ENCODE measurements at regions not wholly inside any gene's neighbourhood (a gene's known extent, or its start where the extent isn't known, plus 50 kb on each side); places are given as distances from the start of the nearest gene placed in this dataset.

GRCh38 chr10:3016016-3016415, 51.3 kb upstream of the PFKP start:
- DNase-seq (ENCODE audit: low read depth, low spot score) = no peak

- no peak for DNase-seq (ENCODE audit: low read depth, low spot score)
Measured at GRCh38 chr10:3014968-3015367, 52.4 kb upstream of the PFKP start.

GRCh38 chr10:3012223-3012622, 55.1 kb upstream of the PFKP start:
- no peak for DNase-seq (ENCODE audit: low read depth, low spot score)

DNA sequence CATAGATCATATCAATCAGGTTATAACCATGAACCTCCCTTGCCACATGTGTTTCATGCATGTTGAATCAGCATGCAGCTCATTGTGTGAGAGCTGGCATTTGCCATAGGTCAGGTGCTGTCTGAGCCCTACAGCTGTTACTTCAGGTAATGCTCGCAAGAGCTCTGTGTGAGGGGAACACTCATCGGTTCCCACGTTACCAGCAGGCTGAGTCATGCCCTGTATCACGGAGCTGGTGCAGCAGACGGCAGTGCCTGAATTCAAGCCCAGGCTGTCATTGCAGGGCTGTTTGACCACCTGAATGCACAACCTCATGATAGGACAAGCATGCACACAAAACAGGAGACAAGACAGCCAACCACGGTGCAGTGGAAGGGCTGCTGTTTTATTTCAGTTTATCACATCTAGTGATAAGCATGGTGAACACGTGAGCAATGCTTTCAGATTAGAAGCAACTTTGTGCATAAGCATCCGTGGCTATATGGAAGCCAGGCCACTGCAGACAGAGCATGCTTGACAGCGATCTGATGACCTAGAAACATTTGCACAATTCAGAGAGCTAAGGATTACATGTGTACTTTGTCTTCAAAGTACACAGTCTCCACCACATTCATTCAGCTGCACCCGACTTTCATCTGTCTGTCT, 56.4 kb upstream of the PFKP start:
- DNase-seq (ENCODE audit: low read depth, low spot score) = no peak

DNA sequence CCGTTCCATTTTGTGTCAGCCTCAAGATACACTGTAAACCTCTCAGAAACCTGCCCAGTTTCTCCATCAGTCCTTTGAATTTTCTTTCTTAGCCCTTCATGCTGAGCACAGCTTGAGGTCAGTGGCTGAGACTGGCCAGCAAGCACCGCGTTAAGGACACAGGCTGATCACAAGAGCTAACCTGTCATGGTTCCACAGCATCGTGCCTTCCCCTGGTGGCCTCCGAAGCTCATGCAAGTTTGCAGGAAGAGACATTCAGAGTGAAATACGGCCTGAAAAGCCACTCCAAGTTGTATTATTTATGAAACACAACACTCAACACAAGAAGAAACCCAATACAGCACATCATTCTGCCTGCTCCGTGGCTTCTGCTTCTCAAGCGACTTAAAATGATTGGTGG, 57.0 kb upstream of the PFKP start:
- no peak for DNase-seq (ENCODE audit: low read depth, low spot score)

- DNase-seq (ENCODE audit: low read depth, low spot score) = no peak
Measured at GRCh38 chr10:3009341-3009740, 58.0 kb upstream of the PFKP start.

GRCh38 chr10:3008518-3009195, 58.7 kb upstream of the PFKP start:
- no peak for DNase-seq (ENCODE audit: low read depth, low spot score)

GRCh38 chr10:3006607-3007006, 60.7 kb upstream of the PFKP start:
- DNase-seq (ENCODE audit: low read depth, low spot score) = no peak

DNA sequence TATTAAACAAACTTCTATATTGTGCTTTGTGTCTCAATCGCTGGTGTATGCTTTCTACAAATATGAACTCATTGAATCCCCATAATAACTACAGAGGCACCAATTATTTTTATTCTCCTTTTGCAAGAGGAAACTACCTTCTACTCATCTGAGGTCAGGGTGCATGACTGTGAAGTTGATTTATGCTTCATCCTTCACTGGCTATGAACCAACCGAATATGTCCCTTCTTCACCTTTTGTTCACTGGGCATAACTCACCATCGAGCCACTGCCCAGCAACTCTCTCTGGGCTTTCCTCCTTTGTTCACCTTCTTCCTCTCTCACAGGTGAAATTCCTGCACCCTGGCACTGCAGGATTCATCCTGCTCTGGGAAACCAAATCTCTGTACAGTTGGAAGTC, 61.3 kb upstream of the PFKP start:
- no peak for DNase-seq (ENCODE audit: low read depth, low spot score)

- DNase-seq (ENCODE audit: low read depth, low spot score) = no peak
Measured at GRCh38 chr10:3002304-3002703, 65.0 kb upstream of the PFKP start.

GRCh38 chr10:3000048-3000447, 67.3 kb upstream of the PFKP start:
- no peak for DNase-seq (ENCODE audit: low read depth, low spot score)

DNA sequence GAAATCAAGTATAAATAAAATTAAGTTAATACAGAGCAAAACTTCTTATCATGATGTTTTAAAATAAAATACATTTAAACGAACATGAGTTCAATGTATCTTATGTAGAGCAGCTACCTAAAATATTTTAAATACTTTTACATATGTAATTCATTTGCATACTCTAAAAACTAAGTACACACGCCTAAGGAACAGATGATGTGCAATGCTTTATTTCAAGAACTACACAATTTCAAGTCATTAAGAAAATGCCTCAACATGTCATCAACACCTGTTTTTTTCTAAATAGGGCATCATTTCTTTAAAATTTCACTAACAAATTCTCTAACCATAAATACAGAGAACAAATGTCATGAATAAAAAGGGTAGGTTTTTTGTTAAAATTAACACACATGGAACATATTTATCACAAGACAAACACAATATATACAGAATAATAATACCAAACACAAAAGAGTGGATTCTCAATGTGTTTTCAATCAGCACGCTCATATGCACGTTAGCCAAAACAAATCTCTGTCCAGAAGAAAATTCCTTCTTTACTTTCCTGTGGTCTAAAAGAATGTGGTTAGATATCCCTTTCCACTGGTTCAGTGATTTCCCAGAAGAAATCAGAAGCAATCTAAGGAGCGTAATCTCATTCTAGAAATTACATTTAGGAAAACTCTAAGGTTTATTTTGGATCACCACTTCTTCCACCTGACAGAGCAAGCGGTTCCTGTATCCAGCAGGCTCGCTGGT, 73.0 kb upstream of the PFKP start:
- DNase-seq (ENCODE audit: low read depth, low spot score) = no peak

DNA sequence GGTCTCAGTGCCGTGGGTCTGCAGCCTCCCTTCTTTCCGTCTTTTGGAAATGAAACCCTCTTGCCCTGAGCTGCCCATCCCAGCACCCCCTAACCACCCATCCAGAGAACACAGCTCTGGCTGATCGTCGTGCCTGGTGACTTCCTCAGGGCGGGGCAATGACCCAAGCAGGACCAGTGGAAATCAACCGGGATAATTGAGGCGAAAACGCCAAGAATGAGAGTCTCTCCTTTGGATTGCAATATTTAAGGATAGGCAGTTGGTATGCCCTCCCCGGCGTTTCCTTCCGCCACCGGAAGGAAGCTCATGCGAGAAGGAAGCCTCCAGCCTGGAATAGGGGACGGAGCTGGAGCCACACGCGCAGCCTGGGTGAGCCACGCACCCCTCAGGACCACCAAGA, 73.7 kb upstream of the PFKP start:
- no peak for DNase-seq (ENCODE audit: low read depth, low spot score)

- DNase-seq (ENCODE audit: low read depth, low spot score) = no peak
Measured at GRCh38 chr10:2992401-2993198, 74.7 kb upstream of the PFKP start.

DNA sequence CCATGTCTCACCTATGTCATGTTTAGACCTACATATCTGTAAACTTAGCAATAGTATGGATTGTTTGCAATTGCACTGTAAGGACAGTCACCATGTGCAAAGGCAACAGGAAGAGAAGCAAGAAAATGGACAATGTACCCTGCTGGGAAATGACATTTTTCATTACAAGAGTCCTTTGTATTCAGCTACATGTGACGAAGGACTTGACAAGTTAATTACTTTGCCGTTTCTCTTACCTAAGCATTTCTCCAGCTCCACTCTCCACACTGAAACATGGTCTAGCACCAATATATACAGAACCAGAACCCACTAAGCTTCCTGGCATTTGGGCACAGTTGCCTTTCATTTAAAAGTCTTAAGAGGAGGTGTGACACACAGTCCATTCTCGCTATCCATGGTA, 76.6 kb upstream of the PFKP start:
- DNase-seq (ENCODE audit: low read depth, low spot score) = no peak

GRCh38 chr10:2989292-2989947, 77.9 kb upstream of the PFKP start:
- DNase-seq (ENCODE audit: low read depth, low spot score) = no peak

DNA sequence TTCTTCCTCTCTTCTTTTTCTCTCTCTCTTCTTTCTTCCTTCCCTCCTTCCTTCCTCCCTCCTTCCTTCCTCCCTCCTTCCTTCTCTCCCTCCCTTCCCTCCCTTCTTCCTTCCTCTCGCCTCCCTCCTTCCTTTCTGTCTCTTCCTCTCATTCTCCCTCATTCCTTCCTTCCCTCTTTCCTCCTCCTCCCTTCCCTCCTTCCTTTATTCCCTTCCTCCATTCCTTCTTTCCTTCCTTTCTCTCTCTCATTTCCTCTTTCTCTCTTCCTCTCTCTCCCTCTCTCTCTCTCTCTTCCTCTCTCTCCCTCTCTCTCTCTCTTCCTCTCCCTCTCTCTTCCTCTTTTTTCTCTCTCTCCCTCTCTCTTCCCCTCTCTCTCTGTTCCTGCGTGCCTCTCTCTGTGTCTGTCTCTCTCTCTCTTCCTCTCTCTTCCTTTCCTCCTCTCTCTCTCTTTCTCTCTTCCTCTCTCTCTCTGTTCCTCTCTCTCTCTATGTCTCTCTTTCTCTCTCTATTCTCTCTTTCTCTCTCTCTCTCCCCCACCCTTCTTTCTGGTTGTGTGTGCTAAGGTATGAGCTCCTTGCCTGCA, 80.1 kb upstream of the PFKP start:
- no peak for DNase-seq (ENCODE audit: low read depth, low spot score)

- DNase-seq (ENCODE audit: low read depth, low spot score) = no peak
Measured at GRCh38 chr10:2986391-2986801, 81.0 kb upstream of the PFKP start.

DNA sequence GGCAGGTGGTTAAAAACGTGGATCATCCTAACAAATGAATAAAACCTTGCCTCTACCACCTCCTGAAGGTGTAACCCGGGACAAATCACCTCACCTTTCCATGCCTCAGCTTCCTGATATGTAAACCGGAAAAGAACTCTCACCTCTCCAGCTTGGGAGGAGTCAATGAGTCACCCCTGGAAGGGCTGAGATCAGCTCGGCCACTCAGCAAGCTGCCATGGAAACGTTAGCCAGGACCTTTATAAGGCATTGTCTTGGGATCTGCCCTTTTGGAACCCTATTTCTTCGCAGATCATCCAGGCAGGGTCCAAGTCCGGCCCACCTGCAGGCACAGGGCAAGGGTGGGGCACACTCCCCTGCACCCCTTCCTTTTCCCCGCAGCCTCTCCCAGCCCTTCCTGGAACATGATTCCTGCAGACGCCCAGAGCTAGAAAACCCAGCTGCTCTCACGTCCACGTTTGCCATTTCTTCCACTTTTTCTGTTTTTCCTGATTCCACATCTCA, 81.6 kb upstream of the PFKP start:
- no peak for DNase-seq (ENCODE audit: low read depth, low spot score)

- no peak for DNase-seq (ENCODE audit: low read depth, low spot score)
Measured at GRCh38 chr10:2984682-2985081, 82.7 kb upstream of the PFKP start.

DNA sequence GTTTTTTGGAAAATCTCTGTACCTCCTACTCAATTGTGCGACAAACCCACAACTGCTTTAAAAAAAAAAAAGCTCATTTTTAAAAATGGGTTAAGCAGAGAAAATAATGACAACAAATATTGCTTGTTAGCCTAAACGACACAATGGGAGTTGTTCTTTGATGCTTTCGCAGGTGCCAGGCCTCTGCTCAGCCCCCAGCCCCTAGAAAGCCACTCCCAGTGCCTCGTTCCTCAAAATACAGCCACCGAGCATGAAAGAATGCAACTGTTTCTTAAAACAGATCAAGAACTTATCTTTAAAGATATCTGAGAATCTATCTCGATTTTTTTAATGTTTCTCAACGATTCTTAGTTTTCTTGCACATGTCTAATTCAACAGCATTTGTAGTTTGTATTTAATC, 85.2 kb upstream of the PFKP start:
- DNase-seq (ENCODE audit: low read depth, low spot score) = no peak
